Caco-2 (cell line): ENCODE measurements at regions not wholly inside any gene's neighbourhood (a gene's known extent, or its start where the extent isn't known, plus 50 kb on each side); places are given as distances from the start of the nearest gene placed in this dataset.

Experiments used
- BruUV-seq: library from RNA; stranded (reverse); fragments of 400-500 nt; replicated peaks from 2 replicates; lab custom pipeline; 2021; lab: Mats Ljungman, UMichigan
- CTCF ChIA-PET: fragments of 300-600 bp; sonication (Branson Sonifier 250); formaldehyde crosslinking; loops from one replicate; lab custom pipeline; 2022; ENCODE audit warnings: antibody characterized with exemption; lab: Charles Lee
- POLR2A ChIA-PET: fragments of 300-600 bp; sonication (Branson Sonifier 250); formaldehyde crosslinking; loops from one replicate; lab custom pipeline; 2022; ENCODE audit warnings: antibody characterized with exemption; lab: Charles Lee
- DNase-seq, 2 experiments: peaks; one replicate each; pipeline versions ENCODE4 v3.0.0 to v3.0.0-alpha.2; 2020 to 2022
- H3K27me3 ChIP-seq: replicated peaks from 2 replicates; pipeline ENCODE4 v1.6.0; 2011; ENCODE audit warnings: low read length; ENCODE audit not compliant: control insufficient read depth, insufficient read depth
- H3K36me3 ChIP-seq: 2 replicates; pipeline ENCODE4 v1.5.1; 2011; ENCODE audit warnings: low read length; ENCODE audit not compliant: control insufficient read depth, insufficient read depth
- H3K4me1 ChIP-seq: fragments of 250-450 bp; sonication (Bioruptor Pico); 2 replicates; pipeline ENCODE4 v1.5.1; 2020; ENCODE audit warnings: mild to moderate bottlenecking
- H3K4me3 ChIP-seq: 2 replicates; pipeline ENCODE4 v1.5.1; 2011; ENCODE audit warnings: low read depth, mild to moderate bottlenecking, control low read depth, low read length
- H3K9me3 ChIP-seq: fragments of 250-450 bp; sonication (Bioruptor Pico); 2 replicates; pipeline ENCODE4 v1.5.1; 2020; ENCODE audit warnings: mild to moderate bottlenecking, moderate library complexity
- H3K27ac Mint-ChIP-seq: one replicate; pipeline ENCODE4 v1.8.0; 2022; ENCODE audit warnings: mixed read lengths; ENCODE audit not compliant: unreplicated experiment
- H3K27me3 Mint-ChIP-seq: one replicate; pipeline ENCODE4 v1.8.0; 2022; ENCODE audit warnings: mixed read lengths; ENCODE audit not compliant: insufficient read depth, unreplicated experiment
- H3K36me3 Mint-ChIP-seq: one replicate; pipeline ENCODE4 v1.8.0; 2022; ENCODE audit warnings: mild to moderate bottlenecking, mixed read lengths; ENCODE audit not compliant: insufficient read depth, unreplicated experiment
- H3K4me1 Mint-ChIP-seq: one replicate; pipeline ENCODE4 v1.8.0; 2022; ENCODE audit warnings: low read depth, mixed read lengths; ENCODE audit not compliant: unreplicated experiment
- H3K4me3 Mint-ChIP-seq: one replicate; pipeline ENCODE4 v1.8.0; 2022; ENCODE audit warnings: mild to moderate bottlenecking, moderate library complexity, mixed read lengths; ENCODE audit not compliant: unreplicated experiment
- H3K9me3 Mint-ChIP-seq: one replicate; pipeline ENCODE4 v1.8.0; 2022; ENCODE audit warnings: mixed read lengths; ENCODE audit not compliant: unreplicated experiment
- intact Hi-C: fragments of 100-400 bp; cut with micrococcal nuclease; formaldehyde crosslinking; loops from one replicate; pipeline ENCODE4 v1.10.0; 2022; ENCODE audit not compliant: unreplicated experiment
- TF ChIP-seq, protein P1 (sequence below), 2 experiments: fragments of 200-600 bp in 1 of 2; IDR thresholded peaks; 1 replicate in 1 of 2; 2 replicates in 1 of 2; pipeline versions ENCODE4 v1.5.1 to v1.8.0; 2011 to 2022; ENCODE audit warnings: antibody characterized with exemption in 1 of 2, control low read depth in 1 of 2, inconsistent platforms in 1 of 2, low read depth in 1 of 2, low read length in 1 of 2, mild to moderate bottlenecking in 1 of 2, moderate library complexity in 1 of 2; ENCODE audit not compliant: insufficient read depth in 1 of 2, severe bottlenecking in 1 of 2, unreplicated experiment in 1 of 2

DNA sequence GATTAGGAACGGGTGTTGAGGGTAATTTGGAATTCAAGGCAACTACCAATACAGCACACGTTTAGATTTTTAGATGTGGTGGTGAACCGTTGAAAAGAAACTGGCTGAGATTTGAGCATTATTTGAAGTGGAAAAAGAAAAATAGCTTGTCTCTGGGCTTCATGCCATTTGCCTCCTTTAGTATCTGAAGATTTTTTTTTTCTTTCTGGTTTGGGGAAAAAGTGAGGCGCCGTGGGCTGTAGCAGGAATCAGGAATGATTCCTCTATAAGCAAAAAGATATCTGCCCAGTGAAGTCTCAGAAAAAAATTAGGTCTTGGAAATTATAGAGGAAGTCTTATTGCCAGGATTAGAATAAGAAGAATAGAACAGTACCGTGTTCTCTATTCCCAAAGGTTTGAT is 88.5 kb downstream of the RPS12 start:
- no peaks in the 10 kb centered on the region for H3K4me1 ChIP-seq
- H3K4me3 ChIP-seq, result no peak overlapping the region
- no peaks in the 10 kb centered on the region for H3K36me3 ChIP-seq
- intact Hi-C loops, result no loop called here
- TF ChIP-seq, protein P1, sequence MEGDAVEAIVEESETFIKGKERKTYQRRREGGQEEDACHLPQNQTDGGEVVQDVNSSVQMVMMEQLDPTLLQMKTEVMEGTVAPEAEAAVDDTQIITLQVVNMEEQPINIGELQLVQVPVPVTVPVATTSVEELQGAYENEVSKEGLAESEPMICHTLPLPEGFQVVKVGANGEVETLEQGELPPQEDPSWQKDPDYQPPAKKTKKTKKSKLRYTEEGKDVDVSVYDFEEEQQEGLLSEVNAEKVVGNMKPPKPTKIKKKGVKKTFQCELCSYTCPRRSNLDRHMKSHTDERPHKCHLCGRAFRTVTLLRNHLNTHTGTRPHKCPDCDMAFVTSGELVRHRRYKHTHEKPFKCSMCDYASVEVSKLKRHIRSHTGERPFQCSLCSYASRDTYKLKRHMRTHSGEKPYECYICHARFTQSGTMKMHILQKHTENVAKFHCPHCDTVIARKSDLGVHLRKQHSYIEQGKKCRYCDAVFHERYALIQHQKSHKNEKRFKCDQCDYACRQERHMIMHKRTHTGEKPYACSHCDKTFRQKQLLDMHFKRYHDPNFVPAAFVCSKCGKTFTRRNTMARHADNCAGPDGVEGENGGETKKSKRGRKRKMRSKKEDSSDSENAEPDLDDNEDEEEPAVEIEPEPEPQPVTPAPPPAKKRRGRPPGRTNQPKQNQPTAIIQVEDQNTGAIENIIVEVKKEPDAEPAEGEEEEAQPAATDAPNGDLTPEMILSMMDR (IDR thresholded peaks at IDR 0.05; ENCODE audit: insufficient read depth in 1 of 2, low read depth in 1 of 2, low read length in 1 of 2, severe bottlenecking in 1 of 2, unreplicated experiment in 1 of 2), result no peak
- POLR2A ChIA-PET, result no interaction called here
- DNase-seq, result no peak
- no peaks in the 10 kb centered on the region for H3K9me3 Mint-ChIP-seq
- BruUV-seq, result no TSS peak
- H3K36me3 Mint-ChIP-seq, result no peaks in the 10 kb centered on the region
- CTCF ChIA-PET, result no interaction called here
- no peaks in the 10 kb centered on the region for H3K27me3 ChIP-seq
- H3K4me3 Mint-ChIP-seq, result no peak overlapping the region
- no peak overlapping the region for H3K27ac Mint-ChIP-seq
- H3K4me1 Mint-ChIP-seq, result no peaks in the 10 kb centered on the region
- peaks cover 6% of the 10 kb centered on the region for H3K27me3 Mint-ChIP-seq
- no peaks in the 10 kb centered on the region for H3K9me3 ChIP-seq

DNA sequence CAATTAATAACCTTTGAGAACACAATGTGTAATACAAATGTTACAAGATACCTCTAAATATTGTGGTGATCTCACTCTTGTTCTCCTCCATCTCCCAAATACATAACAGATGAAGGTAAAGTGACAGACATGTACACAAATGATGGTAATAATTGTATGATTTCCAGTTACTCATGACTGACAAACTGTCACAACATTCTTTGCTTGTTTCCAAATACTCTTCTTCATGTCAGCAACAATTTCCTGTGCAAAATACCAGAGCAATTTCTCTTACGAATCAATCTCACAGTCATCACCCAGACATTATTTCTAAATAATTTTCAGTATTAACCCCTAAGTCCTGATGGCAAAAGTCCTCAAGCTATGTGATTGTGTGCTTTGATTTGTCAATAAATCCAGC is 92.9 kb downstream of the RPS12 start:
- no peaks in the 10 kb centered on the region for H3K9me3 Mint-ChIP-seq
- intact Hi-C loops, result no loop called here
- H3K4me1 Mint-ChIP-seq, result no peaks in the 10 kb centered on the region
- no peak overlapping the region for H3K4me3 Mint-ChIP-seq
- no peaks in the 10 kb centered on the region for H3K27me3 ChIP-seq
- TF ChIP-seq, protein P1 (IDR thresholded peaks at IDR 0.05; ENCODE audit: insufficient read depth in 1 of 2, low read depth in 1 of 2, low read length in 1 of 2, severe bottlenecking in 1 of 2, unreplicated experiment in 1 of 2), result no peak
- H3K27ac Mint-ChIP-seq, result no peak overlapping the region
- no peak for DNase-seq
- no peaks in the 10 kb centered on the region for H3K9me3 ChIP-seq
- H3K4me1 ChIP-seq, result no peaks in the 10 kb centered on the region
- H3K4me3 ChIP-seq, result no peak overlapping the region
- H3K27me3 Mint-ChIP-seq, result peaks cover 11% of the 10 kb centered on the region
- BruUV-seq, result no TSS peak
- no peaks in the 10 kb centered on the region for H3K36me3 Mint-ChIP-seq
- ChIA-PET CTCF (no interaction called here), POLR2A (no interaction called here)
- no peaks in the 10 kb centered on the region for H3K36me3 ChIP-seq

DNA sequence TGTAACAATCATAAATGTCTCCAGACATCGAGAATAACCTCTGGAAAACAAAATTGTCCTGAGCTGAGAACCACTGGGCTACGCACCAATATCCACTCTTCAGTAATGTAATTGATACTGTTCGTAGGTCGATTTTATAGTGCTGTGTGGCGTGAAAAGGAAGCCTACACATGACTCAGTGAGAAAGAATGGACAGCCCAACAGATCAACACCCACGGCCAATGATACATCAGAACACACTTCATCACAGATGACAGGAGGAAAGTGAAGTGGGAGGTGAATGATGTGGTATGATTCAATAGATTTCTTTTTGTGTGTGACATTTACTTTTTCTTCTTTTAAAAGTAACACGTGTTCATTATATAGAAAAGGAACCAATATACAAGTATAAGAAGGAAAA is 93.5 kb downstream of the RPS12 start:
- TF ChIP-seq, protein P1 (IDR thresholded peaks at IDR 0.05; ENCODE audit: insufficient read depth in 1 of 2, low read depth in 1 of 2, low read length in 1 of 2, severe bottlenecking in 1 of 2, unreplicated experiment in 1 of 2), result no peak
- H3K27ac Mint-ChIP-seq, result no peak overlapping the region
- Histone ChIP-seq H3K27me3 (no peaks in the 10 kb centered on the region), H3K4me1 (no peaks in the 10 kb centered on the region), H3K36me3 (no peaks in the 10 kb centered on the region), H3K4me3 (no peak overlapping the region), H3K9me3 (no peaks in the 10 kb centered on the region)
- H3K36me3 Mint-ChIP-seq, result no peaks in the 10 kb centered on the region
- no peaks in the 10 kb centered on the region for H3K4me1 Mint-ChIP-seq
- no peak for DNase-seq
- no TSS peak for BruUV-seq
- CTCF ChIA-PET, result no interaction called here
- POLR2A ChIA-PET, result no interaction called here
- peaks cover 7% of the 10 kb centered on the region for H3K27me3 Mint-ChIP-seq
- H3K9me3 Mint-ChIP-seq, result no peaks in the 10 kb centered on the region
- intact Hi-C loops, result no loop called here
- H3K4me3 Mint-ChIP-seq, result no peak overlapping the region
